AG10803 (cell line): ENCODE measurements at regions not wholly inside any gene's neighbourhood (a gene's known extent, or its start where the extent isn't known, plus 50 kb on each side); places are given as distances from the start of the nearest gene placed in this dataset.

Experiments used
- DNase-seq: peaks from one replicate; pipeline ENCODE4 v3.0.0; 2010; ENCODE audit warnings: low read depth
- H3K4me3 ChIP-seq: 2 replicates; pipeline ENCODE4 v1.5.1; 2011; ENCODE audit warnings: mild to moderate bottlenecking, low read length, control low read depth
- CTCF ChIP-seq: conservative IDR thresholded peaks from 2 replicates; pipeline ENCODE4 v1.5.1; 2011; ENCODE audit warnings: mild to moderate bottlenecking, low read length, control low read depth, inconsistent platforms

- DNase-seq, result no peak
- no peak for TF ChIP-seq CTCF
- no peak overlapping the region for H3K4me3 ChIP-seq
Measured at GRCh38 chr7:153043440-153043839, 283.9 kb downstream of the ACTR3B start.

DNA sequence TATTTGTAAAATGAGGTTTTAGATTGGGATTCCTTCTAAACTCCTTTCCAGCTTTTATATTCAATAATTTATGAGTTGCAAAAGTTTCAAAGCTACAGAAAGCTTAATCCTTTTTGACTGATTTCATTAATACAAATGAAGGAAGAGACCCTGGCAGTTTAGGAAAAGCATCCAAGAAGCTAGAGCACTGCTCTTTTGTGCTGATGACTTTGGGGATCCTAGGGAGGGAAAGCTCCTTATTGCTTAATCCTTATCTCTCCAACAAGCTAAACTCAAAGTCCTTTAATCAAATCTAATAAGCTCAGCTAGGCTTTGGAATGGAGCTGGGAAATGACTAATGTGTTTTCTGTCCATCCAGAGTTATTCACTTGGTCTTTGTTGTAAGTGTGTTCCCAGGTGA, 285.4 kb downstream of the ACTR3B start:
- H3K4me3 ChIP-seq, result no peak overlapping the region
- no peak for TF ChIP-seq CTCF
- DNase-seq, result no peak

- no peak overlapping the region for H3K4me3 ChIP-seq
- TF ChIP-seq CTCF, result no peak
- DNase-seq, result no peak
Measured at GRCh38 chr7:153047079-153047959, 287.8 kb downstream of the ACTR3B start.

GRCh38 chr7:153052206-153052605, 292.7 kb downstream of the ACTR3B start:
- DNase-seq, result no peak
- H3K4me3 ChIP-seq, result no peak overlapping the region
- TF ChIP-seq CTCF, result no peak

DNA sequence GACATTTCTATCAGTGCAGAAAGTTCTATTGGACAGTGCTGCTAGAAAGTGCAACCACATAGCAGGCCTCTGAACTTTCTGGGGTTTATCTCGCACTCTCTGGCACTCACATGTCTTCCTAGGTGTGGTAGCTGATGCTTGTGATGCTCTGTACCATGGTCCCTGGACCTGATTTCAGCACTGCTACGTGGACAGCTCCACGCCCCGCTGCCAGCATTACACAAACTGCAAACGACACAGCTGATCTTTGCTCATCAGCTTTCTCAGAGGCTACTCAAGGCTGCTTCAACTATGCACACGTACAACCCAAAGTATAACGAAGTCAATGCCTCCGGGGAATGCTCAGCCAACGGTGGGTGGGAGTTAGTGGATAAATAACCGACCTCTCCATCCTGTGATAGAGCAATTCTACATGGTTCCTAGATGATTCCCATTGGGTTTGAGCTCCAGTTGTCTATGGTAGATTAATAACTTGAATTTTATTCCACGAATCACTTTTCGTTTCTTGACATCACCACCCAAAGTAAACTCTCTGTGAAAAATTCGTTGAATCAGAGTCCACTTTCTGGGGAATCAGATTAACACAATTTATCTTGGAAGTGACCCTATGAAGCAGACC, 302.5 kb downstream of the ACTR3B start:
- H3K4me3 ChIP-seq, result no peak overlapping the region
- DNase-seq, result no peak
- TF ChIP-seq CTCF, result no peak

DNA sequence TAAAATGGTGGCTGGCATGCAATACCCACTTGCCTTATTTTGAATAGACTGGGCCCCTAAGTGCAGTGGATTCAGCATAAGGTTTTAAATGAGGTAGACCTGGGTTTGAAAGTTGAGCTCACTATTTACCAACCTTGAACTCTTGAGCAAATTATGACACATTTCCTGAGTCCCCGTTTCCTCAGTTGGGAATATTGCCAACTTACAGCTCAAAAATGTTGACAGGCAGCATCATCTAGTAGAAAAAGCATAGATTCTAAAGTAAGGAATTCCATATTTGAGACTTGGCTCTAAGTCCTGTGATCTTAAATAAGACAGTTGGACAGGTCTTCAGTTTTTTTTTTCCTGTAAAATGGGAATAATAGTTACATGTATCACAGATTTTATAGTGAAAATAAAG, 305.5 kb downstream of the ACTR3B start:
- TF ChIP-seq CTCF, result no peak
- no peak overlapping the region for H3K4me3 ChIP-seq
- no peak for DNase-seq

DNA sequence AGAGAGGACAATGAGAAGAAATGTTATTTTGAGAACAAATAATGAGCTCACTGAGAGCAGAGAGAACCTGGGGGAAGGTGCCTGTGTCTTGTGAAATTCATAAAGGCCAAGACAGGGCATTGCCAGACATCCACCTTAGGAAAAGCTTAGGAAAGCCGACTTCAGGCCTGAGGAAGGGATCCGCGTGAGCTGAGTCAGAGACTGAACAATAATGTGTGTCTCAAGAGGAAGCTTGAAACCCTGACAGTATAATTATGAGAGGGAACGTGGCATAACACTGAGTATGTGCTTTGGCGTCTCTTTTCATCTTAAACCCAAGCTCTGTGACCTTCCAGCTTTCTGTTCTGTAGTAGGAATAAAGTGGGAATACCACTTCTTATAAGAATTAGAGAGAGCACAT, 307.2 kb downstream of the ACTR3B start:
- TF ChIP-seq CTCF, result no peak
- DNase-seq, result no peak
- no peak overlapping the region for H3K4me3 ChIP-seq
